GM18517 (cell line): ENCODE measurements at regions not wholly inside any gene's neighbourhood (a gene's known extent, or its start where the extent isn't known, plus 50 kb on each side); places are given as distances from the start of the nearest gene placed in this dataset.
"Not testable (repeated sequence)": the region's sequence is repeated elsewhere in the genome, so short reads cannot be mapped to it uniquely, and the experiment has no call there.

ENCODE experiments used
- ATAC-seq: cut with Tn5 transposase; IDR thresholded peaks from one replicate; pipeline ENCODE4 v1.9.1; 2021; ENCODE audit warnings: mild to moderate bottlenecking, moderate library complexity; ENCODE audit not compliant: unreplicated experiment

GRCh38 chr4:81740487-81740886 lies 268.8 kb upstream of the RASGEF1B start:
- ATAC-seq = no peak

GRCh38 chr4:81738891-81739290 lies 267.2 kb upstream of the RASGEF1B start:
- ATAC-seq = no peak

- ATAC-seq = no peak
Measured at GRCh38 chr4:81737865-81738559, 266.3 kb upstream of the RASGEF1B start.

- ATAC-seq = no peak
Measured at GRCh38 chr4:81736324-81736723, 264.6 kb upstream of the RASGEF1B start.

- ATAC-seq = no peak
Measured at GRCh38 chr4:81732980-81733379, 261.3 kb upstream of the RASGEF1B start.

GRCh38 chr4:81724925-81725329 lies 253.2 kb upstream of the RASGEF1B start:
- peak; percentile 95 for ATAC-seq

GRCh38 chr4:81723927-81724587 lies 252.3 kb upstream of the RASGEF1B start:
- ATAC-seq = no peak

- no peak for ATAC-seq
Measured at GRCh38 chr4:81723019-81723884, 251.5 kb upstream of the RASGEF1B start.

GRCh38 chr4:81722290-81722851 lies 250.7 kb upstream of the RASGEF1B start:
- no peak for ATAC-seq

GRCh38 chr4:81715757-81716156 lies 244.1 kb upstream of the RASGEF1B start:
- ATAC-seq = no peak

GRCh38 chr4:81715357-81715756 lies 243.7 kb upstream of the RASGEF1B start:
- not testable (repeated sequence) for ATAC-seq

GRCh38 chr4:81714291-81714690 lies 242.6 kb upstream of the RASGEF1B start:
- no peak for ATAC-seq

- ATAC-seq = no peak
Measured at GRCh38 chr4:81712714-81713113, 241.0 kb upstream of the RASGEF1B start.

- ATAC-seq = no peak
Measured at GRCh38 chr4:81704461-81704860, 232.8 kb upstream of the RASGEF1B start.

GRCh38 chr4:81700189-81700588 lies 228.5 kb upstream of the RASGEF1B start:
- no peak for ATAC-seq

GRCh38 chr4:81698538-81699296 lies 227.0 kb upstream of the RASGEF1B start:
- ATAC-seq = no peak

GRCh38 chr4:81694176-81694913 lies 222.6 kb upstream of the RASGEF1B start:
- ATAC-seq = no peak

- no peak for ATAC-seq
Measured at GRCh38 chr4:81690871-81691270, 219.2 kb upstream of the RASGEF1B start.

GRCh38 chr4:81688085-81688484 lies 216.4 kb upstream of the RASGEF1B start:
- ATAC-seq = no peak

- ATAC-seq = no peak
Measured at GRCh38 chr4:81687471-81687870, 215.8 kb upstream of the RASGEF1B start.
